ENCODE measurements at regions not wholly inside any gene's neighbourhood (a gene's known extent, or its start where the extent isn't known, plus 50 kb on each side); places are given as distances from the start of the nearest gene placed in this dataset.

DNA sequence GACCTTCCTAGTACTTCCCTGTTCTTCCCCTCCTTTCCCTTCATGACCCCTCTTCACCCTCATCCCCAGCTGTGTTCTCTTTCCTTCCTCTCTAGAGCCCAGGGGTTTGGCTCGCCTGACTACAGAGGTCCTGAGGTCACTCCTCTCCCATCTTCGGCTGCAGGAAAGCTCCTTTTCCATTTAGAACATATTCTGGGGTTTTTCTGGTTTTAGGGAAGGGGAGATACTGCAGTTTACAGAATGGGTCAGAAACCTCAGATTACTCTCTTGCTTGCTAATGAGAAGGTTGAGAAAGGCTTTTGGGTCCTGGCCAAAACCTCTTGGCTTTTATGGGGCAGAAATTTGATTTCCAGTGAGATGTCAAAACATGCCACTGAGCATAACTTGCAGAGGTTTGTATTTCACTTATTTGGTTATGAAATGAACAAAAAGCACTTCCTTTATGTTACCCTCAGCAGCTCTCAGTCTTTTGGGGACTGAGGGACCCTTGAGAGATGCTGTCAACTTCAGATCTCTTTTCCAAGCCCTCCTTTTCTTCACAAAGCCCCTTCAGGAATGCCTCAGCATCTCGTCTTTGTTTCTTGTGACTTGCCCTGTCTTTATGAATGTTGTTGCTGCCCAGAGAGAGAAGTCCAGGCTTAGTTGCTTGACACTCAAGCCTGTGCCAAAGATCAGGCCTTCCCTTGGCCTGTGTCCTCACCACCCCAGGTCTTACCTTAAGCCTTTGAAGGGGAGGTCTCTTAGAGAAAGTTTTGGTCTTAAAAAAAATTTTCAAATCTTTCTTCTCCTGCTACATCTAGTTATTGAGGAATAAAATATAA lies 121.7 kb upstream of the TPM1 start:
- no peak for DNase-seq (ENCODE audit: low read depth)

GRCh38 chr15:62922514-62922913 lies 120.0 kb upstream of the TPM1 start:
- DNase-seq (ENCODE audit: low read depth) = no peak

GRCh38 chr15:62925875-62926274 lies 116.7 kb upstream of the TPM1 start:
- DNase-seq (ENCODE audit: low read depth) = no peak

- DNase-seq (ENCODE audit: low read depth) = no peak
Observed at GRCh38 chr15:62927196-62927595, 115.4 kb upstream of the TPM1 start.

GRCh38 chr15:62927836-62928235 lies 114.7 kb upstream of the TPM1 start:
- no peak for DNase-seq (ENCODE audit: low read depth)

GRCh38 chr15:62928242-62928999 lies 114.1 kb upstream of the TPM1 start:
- DNase-seq (ENCODE audit: low read depth) = no peak

GRCh38 chr15:62929000-62929357 lies 113.6 kb upstream of the TPM1 start:
- DNase-seq (ENCODE audit: low read depth) = no peak

DNA sequence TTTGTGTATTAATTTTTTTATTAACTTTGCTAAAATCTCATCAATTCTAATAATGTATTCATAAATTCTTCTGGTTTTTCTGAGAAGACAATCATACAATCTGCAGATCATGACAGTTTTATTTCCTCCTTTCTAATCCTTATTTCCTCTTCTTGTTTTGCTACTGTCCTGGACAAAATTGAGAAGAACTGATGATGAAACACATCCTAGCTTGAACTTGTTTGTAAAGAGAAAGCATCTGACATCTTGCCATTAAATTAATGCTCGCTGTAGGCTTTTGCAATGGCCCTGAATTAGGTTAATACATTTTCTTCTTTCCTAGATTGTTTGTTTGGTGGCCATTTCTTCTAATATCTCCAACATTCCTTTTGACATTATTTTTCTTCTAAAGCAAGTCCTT lies 110.9 kb upstream of the TPM1 start:
- no peak for DNase-seq (ENCODE audit: low read depth)

GRCh38 chr15:62932436-62932835 lies 110.1 kb upstream of the TPM1 start:
- DNase-seq (ENCODE audit: low read depth) = no peak

DNA sequence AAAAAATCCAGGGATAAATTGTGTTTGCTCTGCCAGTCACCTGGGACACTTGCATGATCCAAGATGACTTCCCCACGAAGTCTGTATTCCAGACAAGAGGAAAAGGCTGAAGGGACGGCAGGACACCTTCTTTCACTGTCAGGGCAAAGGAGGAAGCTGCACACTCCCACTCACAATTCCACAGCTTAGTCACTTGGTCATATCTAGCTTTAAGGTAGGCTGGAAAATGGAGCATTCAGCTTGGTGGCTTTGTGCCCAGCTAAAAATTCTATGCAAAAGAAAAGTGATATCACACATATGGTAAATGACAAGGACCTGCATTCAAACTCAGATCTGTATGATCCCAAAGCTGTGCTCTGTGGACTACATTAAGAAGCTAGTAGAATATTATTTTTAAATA lies 109.2 kb upstream of the TPM1 start:
- DNase-seq (ENCODE audit: low read depth) = no peak

GRCh38 chr15:62934236-62934971 lies 108.1 kb upstream of the TPM1 start:
- DNase-seq (ENCODE audit: low read depth) = no peak

DNA sequence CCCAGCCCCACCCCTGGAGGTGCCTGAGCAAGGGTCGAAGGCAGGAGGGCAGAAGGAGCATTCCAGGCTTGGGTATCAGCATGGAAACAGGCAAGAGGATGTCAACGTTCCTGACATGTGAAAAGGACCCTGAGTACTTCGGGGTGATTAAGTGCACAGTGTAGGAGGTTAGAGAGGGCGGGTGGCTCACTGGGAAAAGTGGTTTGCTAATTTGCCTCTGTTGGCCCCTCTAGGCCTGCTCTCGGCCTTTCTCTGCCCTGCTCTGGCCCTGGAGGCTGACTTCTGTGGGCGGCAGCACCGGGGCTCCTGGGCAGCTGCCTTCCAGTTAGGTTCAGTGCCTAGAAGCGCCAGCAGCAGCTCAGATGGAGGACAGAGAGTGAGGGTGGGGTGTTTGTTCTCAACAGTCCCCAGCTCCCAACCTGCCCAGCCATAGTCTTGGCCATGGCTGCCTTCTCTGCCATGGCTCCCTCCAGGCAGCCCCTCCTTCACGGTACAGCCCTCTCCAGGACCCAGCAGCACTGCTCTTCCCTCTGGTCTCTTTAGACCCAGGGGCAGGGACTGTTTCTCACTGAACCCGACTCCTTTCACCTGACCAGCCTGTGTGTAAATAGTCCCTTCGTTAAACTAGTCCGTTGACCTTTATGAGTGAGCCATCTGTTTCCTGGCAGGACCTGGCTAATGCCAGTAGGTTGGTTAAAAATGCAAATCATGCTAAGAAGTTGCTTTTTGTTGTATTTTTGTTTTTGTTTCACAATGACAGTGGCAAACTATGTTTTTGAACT lies 107.1 kb upstream of the TPM1 start:
- no peak for DNase-seq (ENCODE audit: low read depth)

GRCh38 chr15:62938825-62939224 lies 103.7 kb upstream of the TPM1 start:
- no peak for DNase-seq (ENCODE audit: low read depth)

DNA sequence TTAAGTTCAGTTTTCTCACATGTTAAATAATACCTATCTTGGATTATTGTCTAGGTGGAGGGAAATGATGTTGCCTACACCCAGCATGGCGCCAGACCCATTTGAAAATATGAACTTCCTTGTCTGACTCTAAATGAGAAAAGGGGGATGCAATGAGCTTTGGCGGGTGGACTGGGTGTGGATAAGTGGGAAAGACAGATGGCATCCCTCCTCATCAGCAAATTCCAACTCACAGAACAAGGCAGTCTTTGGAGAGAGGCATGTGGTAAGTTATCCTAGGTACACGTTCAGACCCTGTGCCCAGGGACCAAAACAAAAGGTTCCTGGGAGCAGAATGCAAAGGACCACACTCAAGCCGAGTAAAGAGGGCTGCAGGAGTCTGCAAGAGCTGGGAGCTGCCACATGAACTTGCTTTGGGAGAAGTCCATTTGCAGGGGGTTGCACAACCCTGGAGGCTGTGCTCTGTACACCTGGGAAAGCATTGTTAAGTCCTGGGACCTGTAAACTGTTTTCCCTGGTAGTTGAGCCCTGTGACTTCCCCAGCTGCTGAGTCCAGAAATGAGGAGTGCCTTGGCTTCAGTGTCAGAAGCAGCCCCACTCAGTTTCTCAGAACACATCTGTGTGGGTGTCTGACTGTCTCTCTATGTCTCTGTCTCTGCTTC lies 102.3 kb upstream of the TPM1 start:
- no peak for DNase-seq (ENCODE audit: low read depth)

DNA sequence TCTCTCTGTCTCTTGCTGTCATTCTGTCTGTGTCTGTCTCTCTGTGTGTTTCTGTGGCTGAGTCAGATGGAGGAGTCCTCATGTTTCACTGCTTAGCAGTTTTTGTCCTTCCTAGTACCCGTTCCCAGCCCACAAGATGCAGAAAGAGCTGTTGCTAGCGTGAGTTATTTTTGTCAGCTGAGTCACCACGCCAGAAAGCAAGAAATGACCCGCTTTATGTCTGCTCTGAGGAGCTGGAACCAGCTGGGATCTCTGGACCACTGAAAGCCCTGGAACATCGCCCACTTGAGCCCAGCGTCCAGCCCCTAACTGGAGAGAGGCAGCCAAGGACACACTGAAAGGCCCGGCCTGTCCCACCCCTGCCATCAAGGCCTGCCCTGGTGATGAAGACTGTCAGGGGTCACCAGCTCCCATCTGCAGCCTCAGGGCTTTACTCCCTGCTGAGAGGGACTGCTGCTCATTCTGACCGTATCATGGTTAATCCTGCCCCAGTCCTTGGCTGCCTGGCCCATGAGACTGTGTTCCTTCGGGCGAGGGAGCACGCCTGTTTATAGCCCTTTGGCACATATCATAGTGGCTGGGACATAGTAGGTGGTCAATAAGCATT lies 101.7 kb upstream of the TPM1 start:
- no peak for DNase-seq (ENCODE audit: low read depth)

- no peak for DNase-seq (ENCODE audit: low read depth)
Observed at GRCh38 chr15:62941699-62942098, 100.8 kb upstream of the TPM1 start.

DNA sequence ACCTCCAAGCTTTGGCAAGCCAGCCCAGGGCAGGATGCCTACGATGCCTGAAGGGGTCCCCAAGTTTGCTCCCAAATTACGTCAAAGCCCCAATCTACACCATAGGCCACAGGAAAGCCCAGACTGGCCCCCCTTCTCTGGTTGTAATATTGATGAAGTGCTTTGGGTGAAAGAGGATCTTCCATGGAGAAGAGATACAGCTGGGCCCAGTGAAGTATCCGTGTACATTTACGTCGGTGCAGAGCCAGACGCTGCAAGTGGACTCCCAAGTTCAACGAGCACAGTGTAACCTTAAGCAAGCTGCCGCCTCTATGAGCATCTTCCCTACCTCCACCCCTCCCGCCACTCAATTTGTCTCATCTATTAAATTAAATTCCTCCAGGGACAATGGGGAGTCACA lies 100.1 kb upstream of the TPM1 start:
- DNase-seq (ENCODE audit: low read depth) = no peak

DNA sequence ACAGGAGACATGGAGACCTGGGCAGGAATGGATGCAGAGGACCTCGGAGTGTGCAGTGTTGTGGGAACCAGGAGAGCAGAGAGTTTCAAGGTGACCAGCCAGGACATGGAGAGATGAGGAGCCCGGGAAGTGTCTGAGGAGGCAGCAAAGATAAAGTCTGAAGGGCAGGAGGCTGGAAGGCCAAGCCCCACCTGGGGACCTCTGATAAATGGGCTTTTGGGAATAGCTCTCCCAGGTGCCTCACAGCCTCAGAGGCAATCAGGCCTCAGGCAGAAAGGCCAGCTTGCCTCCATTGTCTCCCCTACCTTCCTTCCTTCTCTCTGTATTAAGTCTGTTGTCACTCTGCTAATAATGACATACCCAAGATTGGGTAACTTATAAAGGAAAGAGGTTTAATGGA lies 97.5 kb upstream of the TPM1 start:
- no peak for DNase-seq (ENCODE audit: low read depth)

DNA sequence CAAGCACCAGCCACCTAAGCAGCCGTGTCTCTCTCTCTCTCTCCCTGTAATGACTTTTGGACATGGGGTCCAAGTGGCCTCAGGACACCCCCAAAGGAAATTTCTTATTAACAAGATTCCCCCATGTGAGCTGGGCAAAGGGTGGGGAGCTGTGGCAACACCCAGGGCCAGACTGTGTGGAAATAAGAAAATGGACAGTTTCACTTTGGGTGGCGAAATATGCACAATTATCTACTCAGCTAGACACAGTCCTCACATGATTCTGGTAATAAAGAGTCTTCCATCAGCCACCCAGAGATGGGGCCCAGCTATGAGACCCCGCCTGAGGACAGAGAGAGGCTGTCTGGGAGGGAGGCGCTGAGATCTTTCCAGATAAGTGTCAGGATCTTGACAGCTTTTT lies 96.8 kb upstream of the TPM1 start:
- DNase-seq (ENCODE audit: low read depth) = no peak

DNA sequence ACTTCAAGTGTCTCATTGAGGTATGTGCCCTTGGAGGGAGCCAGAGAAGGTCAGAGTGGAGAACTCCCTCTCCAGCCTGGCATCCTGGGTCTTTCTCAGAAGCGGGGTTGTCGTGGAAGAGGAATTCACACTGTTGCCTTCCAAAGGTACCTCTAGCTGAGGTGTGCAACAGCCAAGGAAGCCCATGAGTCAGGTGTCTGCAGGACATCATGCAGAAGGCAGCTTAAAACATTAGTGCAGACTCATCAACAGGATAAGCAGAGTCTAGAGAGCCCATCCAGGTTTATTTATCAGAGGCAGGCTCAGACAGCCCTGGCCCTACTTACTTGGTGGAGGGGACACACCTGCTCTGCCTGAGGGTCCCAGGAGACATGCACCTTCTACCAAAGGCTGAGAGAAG lies 95.6 kb upstream of the TPM1 start:
- no peak for DNase-seq (ENCODE audit: low read depth)

- DNase-seq (ENCODE audit: low read depth) = no peak
Observed at GRCh38 chr15:62950462-62950931, 92.0 kb upstream of the TPM1 start.

All from activated T-cell treated with anti-CD3 and anti-CD28 coated beads for 1 hour (primary cell).